Activated naive CD4-positive, alpha-beta T cell treated with anti-CD3 and anti-CD28 coated beads, Interleukin-2, amount 50 U/mL, for 24 hours (primary cell): ENCODE measurements at regions not wholly inside any gene's neighbourhood (a gene's known extent, or its start where the extent isn't known, plus 50 kb on each side); places are given as distances from the start of the nearest gene placed in this dataset.

Source experiments
- H3K27ac Mint-ChIP-seq: one replicate; pipeline ENCODE4 v1.8.0; 2021; ENCODE audit warnings: mild to moderate bottlenecking, mixed read lengths
- H3K27me3 Mint-ChIP-seq: one replicate; pipeline ENCODE4 v1.8.0; 2021; ENCODE audit warnings: mixed read lengths
- H3K36me3 Mint-ChIP-seq: one replicate; pipeline ENCODE4 v1.8.0; 2021; ENCODE audit warnings: mixed read lengths
- H3K4me1 Mint-ChIP-seq: one replicate; pipeline ENCODE4 v1.8.0; 2021; ENCODE audit warnings: mixed read lengths
- H3K4me3 Mint-ChIP-seq: one replicate; pipeline ENCODE4 v1.8.0; 2021; ENCODE audit warnings: mild to moderate bottlenecking, mixed read lengths
- H3K9me3 Mint-ChIP-seq: one replicate; pipeline ENCODE4 v1.8.0; 2021; ENCODE audit warnings: mixed read lengths

DNA sequence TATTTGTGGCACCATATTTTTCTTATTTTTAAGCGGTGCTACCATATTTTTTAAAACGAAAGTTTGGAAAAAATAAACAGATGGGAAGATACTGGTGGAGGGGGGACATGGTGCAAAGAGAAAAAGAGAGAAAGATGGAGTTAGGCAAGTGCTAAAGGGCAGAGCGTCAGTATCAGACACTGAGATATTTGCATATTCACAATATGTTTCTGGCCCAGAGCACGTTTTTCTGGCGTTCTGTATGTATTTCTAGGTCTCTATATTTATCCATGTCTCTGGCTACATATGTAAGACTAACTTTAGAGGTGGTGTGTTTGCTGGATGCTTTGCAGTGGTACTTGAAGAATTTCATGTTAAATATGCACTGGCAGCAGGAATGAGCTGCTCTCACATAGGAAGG lies 414.0 kb downstream of the TLE4 start:
- no peaks in the 10 kb centered on the region for H3K9me3 Mint-ChIP-seq
- H3K27ac Mint-ChIP-seq: no peak overlapping the region
- no peaks in the 10 kb centered on the region for H3K36me3 Mint-ChIP-seq
- H3K4me3 Mint-ChIP-seq: no peak overlapping the region
- H3K4me1 Mint-ChIP-seq: no peaks in the 10 kb centered on the region
- H3K27me3 Mint-ChIP-seq: peaks cover 3% of the 10 kb centered on the region

DNA sequence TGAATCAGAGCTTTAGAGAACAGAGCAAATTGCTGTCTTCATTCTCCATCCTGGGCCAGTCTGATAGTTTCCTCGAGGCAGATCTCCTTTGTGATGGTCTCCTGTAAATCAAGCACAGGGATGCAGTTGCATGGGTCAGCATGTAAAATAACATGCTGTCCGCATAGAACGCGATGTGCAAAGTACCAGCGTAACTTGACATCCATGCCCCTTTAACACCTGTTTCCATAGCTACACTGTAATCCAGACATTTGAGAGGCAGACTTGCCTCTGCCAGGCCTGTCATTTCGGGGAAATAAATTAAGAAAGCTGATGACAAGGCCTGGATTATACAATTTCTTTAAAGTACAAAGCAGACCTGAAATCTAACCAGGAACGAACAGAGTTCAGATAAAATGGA lies 413.5 kb downstream of the TLE4 start:
- Mint-ChIP-seq H3K36me3 (no peaks in the 10 kb centered on the region), H3K27me3 (peaks cover 3% of the 10 kb centered on the region), H3K4me3 (no peak overlapping the region), H3K27ac (no peak overlapping the region), H3K4me1 (no peaks in the 10 kb centered on the region), H3K9me3 (no peaks in the 10 kb centered on the region)

- Mint-ChIP-seq H3K27ac (no peak overlapping the region), H3K4me3 (no peak overlapping the region), H3K4me1 (no peaks in the 10 kb centered on the region), H3K9me3 (no peaks in the 10 kb centered on the region), H3K36me3 (no peaks in the 10 kb centered on the region), H3K27me3 (peaks cover 3% of the 10 kb centered on the region)
Measured at GRCh38 chr9:79984429-79985067, 412.8 kb downstream of the TLE4 start.

DNA sequence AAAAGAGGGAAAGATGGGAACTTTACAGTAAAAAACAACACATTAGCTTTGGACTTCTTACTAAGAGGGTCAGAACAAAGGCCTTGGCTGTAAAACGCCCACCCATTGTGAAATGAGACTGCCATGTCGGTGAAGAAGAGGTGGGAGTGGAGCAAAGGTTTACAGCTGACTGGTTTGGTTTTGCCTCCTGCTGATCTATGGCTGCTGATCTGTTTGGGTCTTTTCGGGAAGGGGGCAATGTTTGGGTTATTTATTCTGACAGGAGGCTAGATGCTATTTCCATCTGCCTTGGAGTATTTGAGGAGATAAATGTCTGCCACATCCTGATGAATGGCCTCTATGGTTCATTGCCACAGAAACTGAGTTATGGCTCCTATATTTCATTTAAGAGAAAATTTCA lies 408.7 kb downstream of the TLE4 start:
- no peaks in the 10 kb centered on the region for H3K4me1 Mint-ChIP-seq
- no peaks in the 10 kb centered on the region for H3K36me3 Mint-ChIP-seq
- no peak overlapping the region for H3K27ac Mint-ChIP-seq
- no peak overlapping the region for H3K4me3 Mint-ChIP-seq
- H3K9me3 Mint-ChIP-seq: no peaks in the 10 kb centered on the region
- peaks cover 5% of the 10 kb centered on the region for H3K27me3 Mint-ChIP-seq

- no peak overlapping the region for H3K27ac Mint-ChIP-seq
- peaks cover 11% of the 10 kb centered on the region for H3K27me3 Mint-ChIP-seq
- H3K36me3 Mint-ChIP-seq: no peaks in the 10 kb centered on the region
- no peaks in the 10 kb centered on the region for H3K9me3 Mint-ChIP-seq
- H3K4me1 Mint-ChIP-seq: no peaks in the 10 kb centered on the region
- no peak overlapping the region for H3K4me3 Mint-ChIP-seq
Measured at GRCh38 chr9:79977510-79978197, 405.9 kb downstream of the TLE4 start.

GRCh38 chr9:79977074-79977435 lies 405.3 kb downstream of the TLE4 start:
- Mint-ChIP-seq H3K4me3 (no peak overlapping the region), H3K4me1 (no peaks in the 10 kb centered on the region), H3K27me3 (peaks cover 11% of the 10 kb centered on the region), H3K36me3 (no peaks in the 10 kb centered on the region), H3K27ac (no peak overlapping the region), H3K9me3 (no peaks in the 10 kb centered on the region)

DNA sequence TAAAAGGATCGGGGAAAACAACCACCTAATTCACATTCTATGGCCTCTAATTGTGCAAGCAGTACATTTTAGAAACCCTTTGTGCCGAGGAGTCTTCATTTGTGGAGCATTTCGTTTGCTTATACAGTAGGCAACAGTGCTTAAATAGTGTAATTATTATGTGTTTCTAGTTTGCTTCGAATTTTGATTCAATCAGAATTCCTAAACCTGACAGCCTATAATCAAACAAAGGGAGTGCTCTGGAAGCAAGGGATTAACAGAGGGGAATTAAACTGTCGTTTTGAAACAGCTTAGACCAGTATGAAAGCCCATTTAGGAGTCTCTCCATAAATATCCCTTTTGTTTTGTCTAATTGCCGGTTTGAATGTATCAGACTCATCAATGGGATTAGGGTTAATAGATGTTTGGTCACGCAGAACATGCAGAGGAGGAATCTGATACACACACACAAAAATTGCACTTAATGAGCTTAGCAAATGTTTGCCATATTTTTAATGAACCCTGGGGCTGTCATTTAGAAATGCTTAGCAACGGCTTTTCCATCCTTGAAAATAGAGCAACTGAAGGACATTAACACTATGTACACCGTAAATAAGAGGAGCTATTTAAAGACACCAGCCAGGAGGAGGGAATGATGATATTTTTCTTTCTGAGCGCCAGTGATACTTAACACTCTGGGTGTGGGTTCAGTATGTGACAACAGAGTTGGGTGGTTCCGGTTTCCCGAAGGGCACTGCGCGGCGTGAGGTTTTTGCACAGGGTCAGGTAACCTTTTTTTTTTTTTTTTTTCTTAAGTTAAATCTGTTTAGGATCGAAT lies 404.7 kb downstream of the TLE4 start:
- Mint-ChIP-seq H3K27me3 (peaks cover 8% of the 10 kb centered on the region), H3K4me1 (no peaks in the 10 kb centered on the region), H3K4me3 (no peak overlapping the region), H3K9me3 (no peaks in the 10 kb centered on the region), H3K27ac (no peak overlapping the region), H3K36me3 (no peaks in the 10 kb centered on the region)

GRCh38 chr9:79975621-79976256 lies 404.0 kb downstream of the TLE4 start:
- Mint-ChIP-seq H3K36me3 (no peaks in the 10 kb centered on the region), H3K27ac (no peak overlapping the region), H3K4me1 (no peaks in the 10 kb centered on the region), H3K4me3 (no peak overlapping the region), H3K27me3 (peaks cover 8% of the 10 kb centered on the region), H3K9me3 (no peaks in the 10 kb centered on the region)

DNA sequence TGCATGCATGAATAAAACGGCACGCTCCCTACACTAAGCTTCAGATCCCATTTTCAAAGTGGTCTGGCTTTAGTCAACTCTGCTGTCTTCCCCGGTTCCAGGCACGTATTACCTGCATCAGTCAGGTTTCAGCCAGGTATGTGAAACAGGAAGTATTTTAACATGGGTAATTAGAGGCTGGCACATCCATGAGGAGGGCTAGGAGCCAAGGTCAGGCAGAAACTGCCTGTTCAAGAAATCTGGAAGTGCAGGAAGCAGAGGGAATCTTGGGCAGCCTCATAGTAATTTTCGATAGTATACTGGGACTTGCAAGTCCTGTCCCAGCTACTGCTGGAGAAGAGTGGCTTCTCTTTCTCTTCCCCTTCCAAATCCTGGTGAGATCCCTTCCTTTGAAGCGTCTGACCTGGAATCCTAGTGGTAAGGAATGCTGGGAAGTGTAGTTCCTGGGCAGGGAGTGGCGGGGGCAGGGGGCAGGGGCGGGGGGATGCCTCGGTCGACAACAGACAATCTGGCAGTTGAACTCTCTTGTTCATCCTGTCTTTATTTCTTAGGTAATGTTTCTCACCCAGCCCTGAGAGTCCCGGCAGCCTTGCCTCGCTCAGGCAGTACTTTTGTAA lies 403.1 kb downstream of the TLE4 start:
- Mint-ChIP-seq H3K4me1 (no peaks in the 10 kb centered on the region), H3K27ac (no peak overlapping the region), H3K9me3 (no peaks in the 10 kb centered on the region), H3K36me3 (no peaks in the 10 kb centered on the region), H3K27me3 (peaks cover 8% of the 10 kb centered on the region), H3K4me3 (no peak overlapping the region)

DNA sequence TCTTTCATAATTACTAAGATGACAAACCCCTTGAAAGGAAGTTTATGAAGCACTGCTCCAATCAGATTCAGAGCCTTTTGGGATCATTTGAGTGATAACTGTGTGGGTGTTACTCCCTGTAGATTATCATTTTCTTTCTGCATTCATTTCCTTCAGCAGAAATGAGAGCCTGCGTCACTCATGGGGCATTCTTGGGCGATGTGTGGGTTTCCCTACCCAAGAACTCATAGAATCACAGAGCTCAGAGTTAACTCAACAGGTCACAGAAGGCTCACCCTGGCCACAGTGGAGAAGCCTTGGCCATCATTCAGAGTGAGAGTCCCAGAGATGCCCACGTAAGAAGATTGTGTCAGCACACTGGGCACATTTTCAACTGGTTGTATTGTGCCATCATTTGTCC lies 401.9 kb downstream of the TLE4 start:
- H3K4me3 Mint-ChIP-seq: no peak overlapping the region
- H3K9me3 Mint-ChIP-seq: no peaks in the 10 kb centered on the region
- no peak overlapping the region for H3K27ac Mint-ChIP-seq
- no peaks in the 10 kb centered on the region for H3K36me3 Mint-ChIP-seq
- peaks cover 8% of the 10 kb centered on the region for H3K27me3 Mint-ChIP-seq
- H3K4me1 Mint-ChIP-seq: no peaks in the 10 kb centered on the region

DNA sequence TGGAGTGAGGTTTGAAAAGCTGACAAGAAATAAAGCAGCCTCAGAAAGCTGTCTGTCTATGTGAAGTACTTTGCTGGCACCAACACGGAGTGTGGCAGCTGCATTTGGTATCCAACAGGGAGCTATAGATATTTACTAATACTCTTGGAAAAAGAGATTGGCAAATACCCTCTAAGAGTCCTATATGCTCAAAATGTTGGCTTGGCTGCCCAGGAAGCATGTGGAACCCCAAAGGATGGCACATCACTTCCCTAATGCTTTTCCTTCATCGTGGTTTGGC lies 398.3 kb downstream of the TLE4 start:
- H3K27me3 Mint-ChIP-seq: peaks cover 17% of the 10 kb centered on the region
- no peaks in the 10 kb centered on the region for H3K36me3 Mint-ChIP-seq
- no peaks in the 10 kb centered on the region for H3K4me1 Mint-ChIP-seq
- no peak overlapping the region for H3K27ac Mint-ChIP-seq
- no peaks in the 10 kb centered on the region for H3K9me3 Mint-ChIP-seq
- no peak overlapping the region for H3K4me3 Mint-ChIP-seq

- Mint-ChIP-seq H3K27ac (no peak overlapping the region), H3K36me3 (no peaks in the 10 kb centered on the region), H3K27me3 (peaks cover 16% of the 10 kb centered on the region), H3K9me3 (no peaks in the 10 kb centered on the region), H3K4me3 (no peak overlapping the region), H3K4me1 (no peaks in the 10 kb centered on the region)
Measured at GRCh38 chr9:79969393-79970145, 397.8 kb downstream of the TLE4 start.

DNA sequence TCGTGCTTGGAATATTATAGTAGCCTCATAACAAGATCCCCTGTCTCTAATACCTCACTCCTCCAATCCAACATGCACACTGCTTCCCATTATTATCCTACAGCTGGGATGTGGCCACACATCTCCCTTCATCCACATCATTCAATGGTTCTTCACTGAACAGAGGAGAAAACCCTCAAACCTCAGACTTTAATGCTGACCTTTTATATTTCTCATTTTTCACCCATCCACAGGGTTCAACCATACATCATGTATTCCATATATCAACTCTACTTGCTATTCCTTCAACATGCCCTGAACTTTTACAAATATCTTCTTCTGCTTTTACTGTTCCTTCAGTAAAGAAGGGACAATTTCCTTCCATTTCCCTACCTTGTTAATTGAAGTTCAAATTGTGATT lies 396.8 kb downstream of the TLE4 start:
- Mint-ChIP-seq H3K9me3 (no peaks in the 10 kb centered on the region), H3K4me3 (no peak overlapping the region), H3K27ac (no peak overlapping the region), H3K27me3 (peaks cover 15% of the 10 kb centered on the region), H3K4me1 (no peaks in the 10 kb centered on the region), H3K36me3 (no peaks in the 10 kb centered on the region)

DNA sequence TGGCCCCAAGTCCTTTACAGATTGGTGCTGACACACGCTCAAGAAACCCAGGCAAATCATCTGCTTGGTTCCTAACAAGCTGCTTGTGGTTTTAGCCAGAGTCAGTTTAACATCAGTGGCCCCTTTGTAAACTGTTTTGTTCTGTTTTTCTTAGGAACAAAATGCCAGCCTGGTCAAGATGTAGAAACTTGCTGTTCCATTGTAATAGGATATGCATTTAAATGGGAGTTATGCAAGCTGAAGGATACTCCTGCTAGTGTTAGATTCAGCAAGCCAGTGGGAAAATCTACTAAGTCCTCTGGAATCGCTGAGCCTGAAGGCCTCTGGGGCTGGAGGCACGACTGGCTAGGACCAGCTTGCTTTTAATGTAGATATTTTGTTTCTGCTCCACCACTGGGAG lies 391.1 kb downstream of the TLE4 start:
- H3K4me3 Mint-ChIP-seq: no peak overlapping the region
- no peaks in the 10 kb centered on the region for H3K36me3 Mint-ChIP-seq
- no peaks in the 10 kb centered on the region for H3K9me3 Mint-ChIP-seq
- H3K4me1 Mint-ChIP-seq: no peaks in the 10 kb centered on the region
- H3K27ac Mint-ChIP-seq: no peak overlapping the region
- H3K27me3 Mint-ChIP-seq: peaks cover 3% of the 10 kb centered on the region

DNA sequence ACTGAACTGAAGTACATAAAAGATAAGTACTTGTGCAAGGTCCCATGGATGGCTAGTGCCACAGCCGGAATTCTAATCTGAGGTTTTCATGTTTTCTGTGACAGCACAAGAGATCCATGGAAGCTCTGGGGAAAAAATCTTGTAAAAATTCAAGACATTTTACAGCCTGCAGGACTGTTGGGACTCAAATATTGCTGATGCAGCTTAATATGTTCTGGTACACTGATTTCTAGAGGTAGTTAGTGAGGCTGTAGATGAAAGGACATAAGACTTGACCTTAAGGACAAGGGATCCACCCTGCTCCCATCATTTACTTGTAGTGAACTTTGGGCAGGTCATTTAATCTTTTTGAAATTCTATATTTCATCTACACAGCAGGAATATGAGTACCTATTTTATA lies 390.4 kb downstream of the TLE4 start:
- H3K27ac Mint-ChIP-seq: no peak overlapping the region
- peaks cover 2% of the 10 kb centered on the region for H3K27me3 Mint-ChIP-seq
- no peaks in the 10 kb centered on the region for H3K4me1 Mint-ChIP-seq

More for the DNA sequence above, 390.4 kb downstream of the TLE4 start:
- H3K9me3 Mint-ChIP-seq: no peaks in the 10 kb centered on the region
- no peaks in the 10 kb centered on the region for H3K36me3 Mint-ChIP-seq
- no peak overlapping the region for H3K4me3 Mint-ChIP-seq
